MCF 10A (cell line): ENCODE measurements at regions not wholly inside any gene's neighbourhood (a gene's known extent, or its start where the extent isn't known, plus 50 kb on each side); places are given as distances from the start of the nearest gene placed in this dataset.

Source experiments
- BruUV-seq: library from RNA; stranded (reverse); fragments of 400-500 nt; replicated peaks from 2 replicates; lab custom pipeline; 2021; lab: Mats Ljungman, UMichigan
- CTCF ChIA-PET: fragments of 300-600 bp; sonication (Branson Sonifier 250); formaldehyde crosslinking; extraction: SDS; loops from one replicate; lab custom pipeline; 2021; ENCODE audit warnings: antibody characterized with exemption, inconsistent platforms; lab: Yijun Ruan, JAX
- POLR2A ChIA-PET: fragments of 300-600, 350-650 bp; sonication (Branson Sonifier 250); formaldehyde crosslinking; extraction: SDS; loops from one replicate; lab custom pipeline; 2020; ENCODE audit warnings: antibody characterized with exemption, inconsistent platforms; lab: Yijun Ruan, JAX
- DNase-seq: peaks from one replicate; pipeline ENCODE4 v3.0.0-alpha.2; 2018; ENCODE audit not compliant: unreplicated experiment
- H3K27ac Mint-ChIP-seq: one replicate; pipeline ENCODE4 v1.8.0; 2022; ENCODE audit warnings: mild to moderate bottlenecking, low read depth, mixed read lengths; ENCODE audit not compliant: unreplicated experiment
- H3K27me3 Mint-ChIP-seq: one replicate; pipeline ENCODE4 v1.8.0; 2022; ENCODE audit warnings: mixed read lengths; ENCODE audit not compliant: insufficient read depth, unreplicated experiment
- H3K36me3 Mint-ChIP-seq: one replicate; pipeline ENCODE4 v1.8.0; 2022; ENCODE audit warnings: mild to moderate bottlenecking, moderate library complexity, mixed read lengths; ENCODE audit not compliant: insufficient read depth, unreplicated experiment
- H3K4me1 Mint-ChIP-seq: one replicate; pipeline ENCODE4 v1.8.0; 2022; ENCODE audit warnings: mixed read lengths; ENCODE audit not compliant: insufficient read depth, unreplicated experiment
- H3K4me3 Mint-ChIP-seq: one replicate; pipeline ENCODE4 v1.8.0; 2022; ENCODE audit warnings: mild to moderate bottlenecking, moderate library complexity, mixed read lengths; ENCODE audit not compliant: unreplicated experiment
- H3K9me3 Mint-ChIP-seq: one replicate; pipeline ENCODE4 v1.8.0; 2022; ENCODE audit warnings: mixed read lengths; ENCODE audit not compliant: unreplicated experiment
- CTCF ChIP-seq: fragments of 200-600 bp; IDR thresholded peaks from one replicate; pipeline ENCODE4 v1.8.0; 2022; ENCODE audit warnings: antibody characterized with exemption, mild to moderate bottlenecking; ENCODE audit not compliant: unreplicated experiment
- intact Hi-C: fragments of 100-400 bp; cut with micrococcal nuclease; formaldehyde crosslinking; loops from 2 replicates; pipeline ENCODE4 v1.14.1; 2022

- BruUV-seq, result no TSS peak
- no peak for TF ChIP-seq CTCF
- no peak for DNase-seq
- Mint-ChIP-seq H3K4me3 (no peak overlapping the region), H3K27ac (no peak overlapping the region), H3K27me3 (no peaks in the 10 kb centered on the region), H3K36me3 (no peaks in the 10 kb centered on the region), H3K9me3 (peaks cover 37% of the 10 kb centered on the region), H3K4me1 (peaks cover 22% of the 10 kb centered on the region)
- intact Hi-C loops, result no loop called here
- ChIA-PET POLR2A (interaction anchor here (1.3 to 3.5 kb wide), 4 partner anchors 9 to 69 kb away, joined by 5 to 21 read pairs (median 10); no protein-coding TSS in a partner anchor), CTCF (interaction anchor here (0.7 to 10.3 kb wide), 9 partner anchors 17 to 921 kb away, joined by 3 to 162 read pairs (median 3); no protein-coding TSS in a partner anchor)
Observed at GRCh38 chr1:181160998-181161870, 72.7 kb downstream of the IER5 start.

GRCh38 chr1:181163662-181164061 lies 75.2 kb downstream of the IER5 start:
- ChIA-PET CTCF (interaction anchor here (0.5 to 10.3 kb wide), 16 partner anchors 19 to 976 kb away, joined by 3 to 162 read pairs (median 4); no protein-coding TSS in a partner anchor), POLR2A (interaction anchor here (0.6 to 2.2 kb wide), 6 partner anchors 10 to 142 kb away, joined by 3 to 8 read pairs (median 4); partner anchors contain the start of gene MR1)
- H3K27ac Mint-ChIP-seq, result no peak overlapping the region

GRCh38 chr1:181166377-181167196 lies 78.1 kb downstream of the IER5 start:
- Mint-ChIP-seq H3K4me1 (no peaks in the 10 kb centered on the region), H3K9me3 (peaks cover 38% of the 10 kb centered on the region), H3K36me3 (no peaks in the 10 kb centered on the region), H3K27me3 (no peaks in the 10 kb centered on the region), H3K4me3 (no peak overlapping the region), H3K27ac (no peak overlapping the region)
- ChIA-PET CTCF (interaction anchor here (0.6 to 6.7 kb wide), 59 partner anchors 9 to 1306 kb away, joined by 3 to 124 read pairs (median 5); partner anchors contain the start of gene MR1), POLR2A (interaction anchor here (1.0 to 2.1 kb wide), 4 partner anchors 23 to 285 kb away, joined by 3 to 10 read pairs (median 8); no protein-coding TSS in a partner anchor)
- intact Hi-C loops, result loop anchor here (1.0 to 5.0 kb wide), 8 partner anchors 24 to 650 kb away; no protein-coding TSS in a partner anchor
- TF ChIP-seq CTCF, result peak; percentile 97
- DNase-seq, result peak; percentile 90
- BruUV-seq, result no TSS peak

More at GRCh38 chr1:181163662-181164061, 75.2 kb downstream of the IER5 start:
- no peaks in the 10 kb centered on the region for H3K27me3 Mint-ChIP-seq
- no TSS peak for BruUV-seq
- H3K36me3 Mint-ChIP-seq, result no peaks in the 10 kb centered on the region
- DNase-seq, result no peak
- peaks cover 17% of the 10 kb centered on the region for H3K4me1 Mint-ChIP-seq
- H3K4me3 Mint-ChIP-seq, result no peak overlapping the region
- peaks cover 37% of the 10 kb centered on the region for H3K9me3 Mint-ChIP-seq
- TF ChIP-seq CTCF, result no peak
- intact Hi-C loops, result no loop called here
